HG03095 (cell line): ENCODE measurements at regions not wholly inside any gene's neighbourhood (a gene's known extent, or its start where the extent isn't known, plus 50 kb on each side); places are given as distances from the start of the nearest gene placed in this dataset.

Source experiments
- ATAC-seq: cut with Tn5 transposase; IDR thresholded peaks from one replicate; pipeline ENCODE4 v1.9.1; 2021; ENCODE audit warnings: moderate library complexity; ENCODE audit not compliant: unreplicated experiment

DNA sequence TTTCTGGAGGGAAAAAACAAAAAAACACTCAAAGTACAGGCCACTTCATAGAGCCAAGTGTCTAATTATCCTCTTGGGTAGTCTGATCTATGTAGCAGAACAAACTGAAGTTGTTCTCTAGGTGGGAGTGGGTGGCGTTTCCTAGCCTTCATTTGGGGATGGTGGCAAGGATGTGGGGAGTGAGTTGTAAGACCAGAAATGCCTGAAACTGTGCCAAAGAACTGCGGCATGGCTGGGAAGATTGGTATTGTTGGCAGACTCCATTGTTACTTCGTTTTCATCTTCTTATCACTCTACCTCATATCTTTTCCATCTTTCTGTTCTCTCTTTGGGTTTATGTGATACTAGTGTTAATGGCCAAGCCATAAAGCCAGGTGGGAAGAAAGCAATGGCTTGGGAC lies 177.3 kb upstream of the DDHD1 start:
- no peak for ATAC-seq

DNA sequence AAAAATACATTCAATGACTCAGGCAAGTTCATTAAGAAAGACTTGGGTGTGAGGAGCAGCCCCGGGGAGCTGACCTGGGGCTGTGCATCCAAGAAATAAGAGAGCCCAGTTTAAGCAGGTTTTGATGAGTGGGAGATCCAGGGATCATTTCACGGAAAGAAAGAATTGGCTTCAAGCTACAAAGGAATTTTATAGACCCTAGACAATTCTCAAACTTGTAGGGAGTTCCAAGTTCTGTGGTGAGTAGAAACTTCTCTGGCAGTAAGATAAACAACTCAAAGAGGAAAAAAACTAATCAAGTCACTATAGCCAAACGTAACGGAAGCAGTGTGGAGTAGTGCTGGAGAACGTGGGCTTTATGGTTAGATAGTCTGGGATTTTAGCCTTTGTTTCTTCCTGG lies 175.7 kb upstream of the DDHD1 start:
- ATAC-seq: no peak

DNA sequence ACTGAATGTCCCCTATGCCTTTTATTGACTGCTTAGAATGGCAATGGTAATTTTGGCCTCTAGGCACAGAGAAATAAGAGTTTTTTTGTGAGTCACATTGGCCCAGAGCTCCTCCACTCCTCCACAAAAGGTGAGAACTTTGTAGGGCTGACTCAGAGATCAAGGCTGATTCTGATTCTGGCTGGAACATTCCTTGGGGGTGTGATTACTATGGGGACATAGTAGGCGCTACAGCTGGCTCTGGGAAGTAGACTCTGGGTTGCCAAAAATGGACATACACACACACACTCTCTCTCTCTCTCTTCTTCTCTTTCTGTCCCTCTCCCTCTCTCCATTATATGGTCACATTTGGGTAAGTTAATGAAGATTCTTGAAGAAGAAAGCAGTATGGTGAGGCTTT lies 174.6 kb upstream of the DDHD1 start:
- no peak for ATAC-seq

GRCh38 chr14:53325176-53325806 lies 172.2 kb upstream of the DDHD1 start:
- no peak for ATAC-seq

GRCh38 chr14:53316504-53316903 lies 163.4 kb upstream of the DDHD1 start:
- ATAC-seq: no peak

DNA sequence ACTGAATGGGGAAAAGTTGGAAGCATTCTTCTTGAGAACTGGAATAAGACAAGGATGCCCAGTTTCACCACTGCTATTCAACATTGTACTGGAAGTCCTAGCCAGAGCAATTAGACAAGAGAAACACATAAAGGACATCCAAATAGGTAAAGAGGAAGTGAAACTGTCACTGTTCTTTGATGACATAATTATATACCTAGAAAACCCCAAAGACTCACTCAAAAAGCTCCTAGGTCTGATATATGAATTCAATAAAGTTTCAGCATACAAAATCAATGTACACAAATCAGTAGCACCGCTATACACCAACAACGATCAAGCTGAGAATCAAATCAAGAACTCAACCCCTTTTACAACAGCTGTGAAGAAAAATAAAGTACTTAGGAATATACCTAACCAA lies 157.3 kb upstream of the DDHD1 start:
- ATAC-seq: peak; percentile 84

DNA sequence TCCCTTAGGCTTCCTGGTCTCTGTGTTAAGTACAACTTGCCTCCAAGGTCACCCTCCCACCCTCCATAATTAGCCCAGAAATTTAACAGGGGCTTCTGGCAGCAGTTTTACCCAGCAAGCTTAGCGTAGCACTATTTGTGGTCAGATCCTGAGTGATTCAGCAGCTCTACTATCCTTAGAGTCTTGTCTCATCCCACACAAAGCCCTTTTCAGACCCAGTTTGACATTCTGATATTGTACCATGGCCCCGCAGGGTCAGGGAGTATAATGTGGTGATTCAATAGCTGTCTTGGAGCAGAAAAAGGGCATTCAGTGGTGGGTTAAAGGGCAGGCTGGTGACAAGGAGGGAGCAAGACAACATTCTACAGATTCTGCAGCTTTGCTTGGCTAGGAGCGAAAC lies 153.8 kb upstream of the DDHD1 start:
- ATAC-seq: no peak

GRCh38 chr14:53306267-53306721 lies 153.2 kb upstream of the DDHD1 start:
- no peak for ATAC-seq

GRCh38 chr14:53304726-53305381 lies 151.7 kb upstream of the DDHD1 start:
- ATAC-seq: no peak

GRCh38 chr14:53295985-53296582 lies 143.0 kb upstream of the DDHD1 start:
- ATAC-seq: no peak

- ATAC-seq: no peak
Measured at GRCh38 chr14:53295372-53295771, 142.2 kb upstream of the DDHD1 start.

GRCh38 chr14:53286301-53286700 lies 133.2 kb upstream of the DDHD1 start:
- ATAC-seq: no peak

GRCh38 chr14:53285821-53286220 lies 132.7 kb upstream of the DDHD1 start:
- ATAC-seq: no peak

DNA sequence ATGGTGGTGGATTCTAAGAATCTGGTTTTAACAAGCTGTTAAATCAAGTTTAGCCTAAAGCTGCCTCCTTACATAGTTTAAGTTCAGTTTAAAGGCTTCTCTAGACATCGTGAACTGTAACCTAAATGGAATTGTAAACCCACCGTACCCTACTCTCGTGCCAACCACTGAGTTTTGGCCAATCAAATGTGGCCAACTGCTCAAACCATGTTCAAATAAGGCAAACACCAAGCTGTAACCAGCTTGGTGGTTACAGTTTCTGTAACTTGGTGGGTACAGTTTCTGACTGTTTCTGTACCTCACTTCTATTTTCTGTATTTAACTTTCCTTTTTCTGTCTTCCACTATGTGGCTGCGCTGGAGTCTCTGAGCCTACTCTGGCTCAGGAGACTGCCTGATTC lies 131.9 kb upstream of the DDHD1 start:
- no peak for ATAC-seq

DNA sequence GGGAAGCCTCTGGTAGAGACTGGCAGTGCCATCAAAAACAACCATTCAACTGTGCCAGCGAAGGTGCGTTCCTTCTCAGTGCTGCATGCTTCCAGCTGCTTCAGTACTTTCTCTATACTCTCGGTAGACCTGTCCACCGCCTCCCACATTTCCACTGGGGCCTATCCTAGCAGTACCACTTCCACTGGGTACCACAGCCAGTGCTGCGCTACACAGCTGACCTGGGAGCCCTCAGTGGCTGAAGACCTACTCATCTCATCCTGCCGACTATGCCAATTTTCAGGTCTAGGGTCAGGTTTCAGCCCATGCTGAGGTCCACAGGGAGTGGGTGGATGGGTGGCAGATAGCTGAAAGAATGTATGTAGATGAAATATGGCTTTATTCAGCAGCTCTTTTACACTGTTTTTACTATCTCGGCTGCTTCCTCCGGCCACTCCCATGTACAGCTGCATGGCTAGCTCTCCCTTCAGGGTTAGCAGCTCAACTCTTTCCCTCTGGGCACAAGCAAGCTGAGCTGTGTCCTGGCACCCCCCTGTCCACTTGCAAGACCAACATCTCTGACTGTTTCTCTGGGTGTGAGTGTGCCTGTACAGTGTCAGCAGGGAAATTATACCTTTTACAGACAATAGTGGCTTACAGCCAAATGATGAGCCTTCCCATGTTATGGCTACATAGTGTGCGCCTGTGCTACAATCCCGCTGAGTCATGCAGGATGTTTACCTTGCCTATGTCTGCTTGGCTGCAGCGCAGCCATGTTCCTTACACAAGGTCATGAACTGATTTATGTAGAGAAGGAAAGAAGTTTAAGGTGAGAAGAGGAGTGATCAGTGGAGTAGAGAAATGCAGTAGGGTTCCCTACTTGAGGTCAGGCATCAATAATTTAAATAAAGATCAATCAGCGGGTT lies 125.7 kb upstream of the DDHD1 start:
- no peak for ATAC-seq

DNA sequence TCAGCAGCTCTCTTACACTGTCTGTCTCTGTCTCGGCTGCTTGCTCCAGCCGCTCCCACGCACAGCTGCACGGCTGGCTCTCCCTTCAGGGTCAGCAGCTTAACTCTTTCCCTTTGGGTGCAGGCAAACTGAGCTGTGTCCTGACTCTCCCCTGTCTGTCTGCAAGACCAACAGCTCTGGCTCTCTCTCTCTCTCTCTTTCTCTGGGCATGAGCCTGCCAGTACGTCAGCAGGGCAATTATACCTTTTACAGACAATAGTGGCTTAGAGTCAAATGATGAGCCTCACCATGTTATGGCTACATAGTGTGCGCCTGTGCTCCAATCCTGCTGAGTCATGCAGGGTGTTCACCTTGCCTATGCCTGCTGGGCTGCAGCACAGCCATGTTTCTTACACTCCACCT lies 120.5 kb upstream of the DDHD1 start:
- no peak for ATAC-seq

DNA sequence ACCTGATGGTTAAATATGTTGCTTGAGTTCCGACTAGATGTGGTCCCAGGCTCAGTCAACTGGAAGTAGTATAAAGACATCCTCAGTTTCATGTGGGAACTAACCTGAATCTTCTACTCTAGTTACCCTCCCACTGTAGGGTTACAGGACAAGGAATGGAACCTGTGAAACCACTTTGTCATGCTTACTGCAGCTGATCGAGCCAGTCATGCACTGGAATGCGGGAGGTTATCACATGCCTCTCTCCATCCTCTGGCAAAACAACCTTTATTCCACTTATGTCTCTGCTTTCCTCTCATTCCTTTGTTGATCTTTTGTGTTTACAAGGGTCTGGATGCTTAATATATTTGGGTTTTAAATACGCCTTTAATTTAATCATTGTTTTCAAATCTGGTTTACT lies 111.9 kb upstream of the DDHD1 start:
- ATAC-seq: no peak

DNA sequence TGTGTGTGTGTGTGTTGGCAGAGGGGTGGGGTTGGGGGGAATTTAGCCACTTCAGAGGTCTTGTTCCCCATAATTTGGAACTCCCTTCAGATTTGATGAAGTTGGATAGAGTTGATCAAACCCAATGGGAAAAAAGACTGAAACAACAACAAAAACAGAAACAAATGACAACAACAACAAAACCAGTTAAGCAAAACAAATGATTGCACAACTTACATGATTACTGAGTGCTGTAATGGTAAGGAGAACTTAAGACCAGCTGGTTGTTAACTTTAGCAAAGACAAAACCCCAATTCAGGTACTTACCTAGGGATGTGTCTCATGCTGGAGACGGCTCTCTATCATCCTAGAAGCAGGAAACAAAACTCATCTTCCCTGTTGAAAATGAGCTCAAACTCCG lies 107.8 kb upstream of the DDHD1 start:
- ATAC-seq: no peak

GRCh38 chr14:53260286-53260685 lies 107.2 kb upstream of the DDHD1 start:
- ATAC-seq: no peak

GRCh38 chr14:53252141-53252540 lies 99.0 kb upstream of the DDHD1 start:
- ATAC-seq: no peak

GRCh38 chr14:53249059-53249458 lies 95.9 kb upstream of the DDHD1 start:
- ATAC-seq: no peak
